Kidney epithelial cell (primary cell): ENCODE measurements at regions not wholly inside any gene's neighbourhood (a gene's known extent, or its start where the extent isn't known, plus 50 kb on each side); places are given as distances from the start of the nearest gene placed in this dataset.
"Not testable (repeated sequence)": the region's sequence is repeated elsewhere in the genome, so short reads cannot be mapped to it uniquely, and the experiment has no call there.

Experiments used
- DNase-seq: peaks from one replicate; pipeline ENCODE4 v3.0.0-alpha.2; 2010; ENCODE audit warnings: low read depth
- H3K27me3 ChIP-seq: 2 replicates; pipeline ENCODE4 v1.6.0; 2011; ENCODE audit warnings: low read length; ENCODE audit not compliant: control insufficient read depth, insufficient read depth
- H3K36me3 ChIP-seq: 2 replicates; pipeline ENCODE4 v1.5.1; 2011; ENCODE audit warnings: low read length; ENCODE audit not compliant: control insufficient read depth, insufficient read depth
- H3K4me3 ChIP-seq: 2 replicates; pipeline ENCODE4 v1.5.1; 2011; ENCODE audit warnings: low read depth, mild to moderate bottlenecking, control low read depth, low read length
- CTCF ChIP-seq: IDR thresholded peaks from 2 replicates; pipeline ENCODE4 v1.5.1; 2011; ENCODE audit warnings: mild to moderate bottlenecking, moderate library complexity, low read length, control low read depth, inconsistent platforms; ENCODE audit not compliant: insufficient read depth, poor library complexity, severe bottlenecking

GRCh38 chr6:73985891-73986290 lies 289.9 kb downstream of the CD109 start:
- peak; percentile 36 for TF ChIP-seq CTCF
- no peaks in the 10 kb centered on the region for H3K36me3 ChIP-seq
- no peak overlapping the region for H3K4me3 ChIP-seq
- H3K27me3 ChIP-seq: no peaks in the 10 kb centered on the region
- no peak for DNase-seq

GRCh38 chr6:73984571-73985210 lies 288.7 kb downstream of the CD109 start:
- no peak for TF ChIP-seq CTCF
- H3K36me3 ChIP-seq: no peaks in the 10 kb centered on the region
- no peak for DNase-seq
- no peak overlapping the region for H3K4me3 ChIP-seq
- H3K27me3 ChIP-seq: no peaks in the 10 kb centered on the region

GRCh38 chr6:73983367-73983766 lies 287.4 kb downstream of the CD109 start:
- Histone ChIP-seq H3K4me3 (no peak overlapping the region), H3K36me3 (no peaks in the 10 kb centered on the region), H3K27me3 (no peaks in the 10 kb centered on the region)
- TF ChIP-seq CTCF: no peak
- DNase-seq: no peak

- DNase-seq: no peak
- TF ChIP-seq CTCF: no peak
- Histone ChIP-seq H3K36me3 (no peaks in the 10 kb centered on the region), H3K27me3 (no peaks in the 10 kb centered on the region), H3K4me3 (no peak overlapping the region)
These were observed 284.1 kb downstream of the CD109 start for GRCh38 chr6:73980096-73980495.

- DNase-seq: no peak
- no peak overlapping the region for H3K4me3 ChIP-seq
- no peaks in the 10 kb centered on the region for H3K27me3 ChIP-seq
- no peak for TF ChIP-seq CTCF
- H3K36me3 ChIP-seq: no peaks in the 10 kb centered on the region
These were observed 282.3 kb downstream of the CD109 start for GRCh38 chr6:73978330-73978729.

- not testable (repeated sequence) for DNase-seq, H3K27me3 ChIP-seq, H3K36me3 ChIP-seq, H3K4me3 ChIP-seq
These were observed 276.5 kb downstream of the CD109 start for GRCh38 chr6:73972518-73972917.
